ENCODE measurements at regions not wholly inside any gene's neighbourhood (a gene's known extent, or its start where the extent isn't known, plus 50 kb on each side); places are given as distances from the start of the nearest gene placed in this dataset.

DNA sequence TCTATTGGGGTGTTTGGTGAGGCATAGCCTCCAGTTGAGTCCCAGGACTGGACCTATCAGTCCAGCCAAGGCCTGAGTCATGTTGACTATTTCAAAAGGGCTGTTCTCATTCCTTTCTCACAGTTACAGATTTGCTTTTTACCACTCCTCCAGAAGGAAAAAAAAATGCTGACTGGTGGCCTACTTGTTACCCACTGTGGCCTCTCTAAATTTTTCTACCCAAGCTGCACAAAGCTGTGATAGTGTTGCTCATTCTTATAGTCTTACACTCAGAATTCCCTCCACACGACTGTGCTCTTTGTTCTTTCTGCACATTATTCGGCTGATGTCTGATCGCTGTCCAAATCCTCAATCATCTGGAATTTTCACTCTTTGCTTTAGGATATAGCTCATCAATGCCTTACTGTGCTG lies 1142.2 kb downstream of the IGSF11 start:
- Histone ChIP-seq H3K4me3 (no peak overlapping the region), H3K9me1 (ENCODE audit: control insufficient read depth, insufficient read depth, low read length) (no peaks in the 10 kb centered on the region), H4K20me1 (replicated peaks; ENCODE audit: control insufficient read depth, insufficient read depth, low read length) (no peaks in the 10 kb centered on the region), H3K27ac (ENCODE audit: extremely low read depth, low read depth, low read length) (no peak overlapping the region), H2AFZ (ENCODE audit: low read depth, low read length) (no peak overlapping the region), H3K4me1 (replicated peaks in 1 of 2; ENCODE audit: control insufficient read depth in 2 of 2, insufficient read depth in 2 of 2, low read length in 2 of 2) (no peaks in the 10 kb centered on the region), H3K27me3 (ENCODE audit: control insufficient read depth in 2 of 2, insufficient read depth in 2 of 2, low read length in 2 of 2) (no peaks in the 10 kb centered on the region), H3K36me3 (ENCODE audit: control insufficient read depth, insufficient read depth, low read length) (no peaks in the 10 kb centered on the region), H3K9me3 (replicated peaks; ENCODE audit: control insufficient read depth, insufficient read depth, low read depth, low read length) (no peaks in the 10 kb centered on the region), H3K79me2 (ENCODE audit: control insufficient read depth, insufficient read depth, low read length) (no peaks in the 10 kb centered on the region), H3K9ac (ENCODE audit: insufficient read depth in 1 of 2, low read depth in 2 of 2, low read length in 2 of 2) (no peak overlapping the region), H3K4me2 (ENCODE audit: insufficient read depth, low read length) (no peak overlapping the region)
- DNase-seq (ENCODE audit: extremely low read depth in 1 of 4, low spot score in 3 of 4) (no peak), FAIRE-seq (no peak), ATAC-seq (no peak)
- intact Hi-C loops (cut with micrococcal nuclease) (no loop called here), in situ Hi-C loops (cut with MboI) (no loop called here)
- TF ChIP-seq HMG20B (CRISPR knock-in tag; IDR thresholded peaks at IDR 0.05) (no peak), DDX20 (tag; IDR thresholded peaks at IDR 0.05; ENCODE audit: low read depth) (no peak), ZNF584 (CRISPR knock-in tag; IDR thresholded peaks at IDR 0.05; ENCODE audit: low read depth) (no peak), ZBED1 (IDR thresholded peaks at IDR 0.05) (no peak), CBFB (CRISPR knock-in tag; IDR thresholded peaks at IDR 0.05) (no peak), ZKSCAN1 (IDR thresholded peaks at IDR 0.05; ENCODE audit: low read depth, low read length) (no peak), SNIP1 (IDR thresholded peaks at IDR 0.05; ENCODE audit: low read depth) (no peak), ETS2 (tag; IDR thresholded peaks at IDR 0.05; ENCODE audit: borderline replicate concordance, poor library complexity, severe bottlenecking) (no peak)
- TF ChIP-seq, protein P1, sequence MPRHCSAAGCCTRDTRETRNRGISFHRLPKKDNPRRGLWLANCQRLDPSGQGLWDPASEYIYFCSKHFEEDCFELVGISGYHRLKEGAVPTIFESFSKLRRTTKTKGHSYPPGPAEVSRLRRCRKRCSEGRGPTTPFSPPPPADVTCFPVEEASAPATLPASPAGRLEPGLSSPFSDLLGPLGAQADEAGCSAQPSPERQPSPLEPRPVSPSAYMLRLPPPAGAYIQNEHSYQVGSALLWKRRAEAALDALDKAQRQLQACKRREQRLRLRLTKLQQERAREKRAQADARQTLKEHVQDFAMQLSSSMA (CRISPR knock-in tag; IDR thresholded peaks at IDR 0.05), result no peak
- TF ChIP-seq, protein P2, sequence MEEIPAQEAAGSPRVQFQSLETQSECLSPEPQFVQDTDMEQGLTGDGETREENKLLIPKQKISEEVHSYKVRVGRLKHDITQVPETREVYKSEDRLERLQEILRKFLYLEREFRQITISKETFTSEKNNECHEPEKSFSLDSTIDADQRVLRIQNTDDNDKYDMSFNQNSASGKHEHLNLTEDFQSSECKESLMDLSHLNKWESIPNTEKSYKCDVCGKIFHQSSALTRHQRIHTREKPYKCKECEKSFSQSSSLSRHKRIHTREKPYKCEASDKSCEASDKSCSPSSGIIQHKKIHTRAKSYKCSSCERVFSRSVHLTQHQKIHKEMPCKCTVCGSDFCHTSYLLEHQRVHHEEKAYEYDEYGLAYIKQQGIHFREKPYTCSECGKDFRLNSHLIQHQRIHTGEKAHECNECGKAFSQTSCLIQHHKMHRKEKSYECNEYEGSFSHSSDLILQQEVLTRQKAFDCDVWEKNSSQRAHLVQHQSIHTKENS (CRISPR knock-in tag; IDR thresholded peaks at IDR 0.05), result no peak
- TF ChIP-seq, protein P3, sequence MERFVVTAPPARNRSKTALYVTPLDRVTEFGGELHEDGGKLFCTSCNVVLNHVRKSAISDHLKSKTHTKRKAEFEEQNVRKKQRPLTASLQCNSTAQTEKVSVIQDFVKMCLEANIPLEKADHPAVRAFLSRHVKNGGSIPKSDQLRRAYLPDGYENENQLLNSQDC (CRISPR knock-in tag; IDR thresholded peaks at IDR 0.05), result no peak
- ChIA-PET CTCF (ENCODE audit: low intra/inter-chr PET ratio) (no interaction called here), POLR2A (no interaction called here)
- 0% methylated on average over 3 of the region's 3 CpGs for WGBS (ENCODE audit: insufficient coverage, low coverage, missing lambda C conversion rate)
- BruUV-seq (replicated peaks), result no TSS peak

Measured in K562 (cell line).